ENCODE measurements at regions not wholly inside any gene's neighbourhood (a gene's known extent, or its start where the extent isn't known, plus 50 kb on each side); places are given as distances from the start of the nearest gene placed in this dataset.

GRCh38 chr5:124843596-124843899, 97.1 kb upstream of the ZNF608 start:
- H3K4me3 ChIP-seq (ENCODE audit: control insufficient read depth in 1 of 2, extremely low read depth in 1 of 2, low read length in 1 of 2), result no peak overlapping the region
- Mint-ChIP-seq H3K27me3 (no peaks in the 10 kb centered on the region), H3K27ac (no peak overlapping the region), H3K9me3 (peaks cover 3 to 12% (median 4%) of the 10 kb centered on the region in 3 donors), H3K4me3 (no peak overlapping the region), H3K4me1 (no peaks in the 10 kb centered on the region), H3K36me3 (no peaks in the 10 kb centered on the region)
- POLR2A ChIA-PET, result no interaction called here
- H3K4me1 ChIP-seq (ENCODE audit: control insufficient read depth in 1 of 2, extremely low read depth in 1 of 2, insufficient read depth in 2 of 2, low read length in 2 of 2), result no peaks in the 10 kb centered on the region
- H3K9me3 ChIP-seq, result no peaks in the 10 kb centered on the region
- H3K36me3 ChIP-seq (ENCODE audit: control insufficient read depth in 2 of 2, extremely low read depth in 1 of 2, insufficient read depth in 1 of 2, low read length in 1 of 2), result no peaks in the 10 kb centered on the region
- no peak overlapping the region for H3K27ac ChIP-seq (ENCODE audit: low read length)
- ATAC-seq (replicated peaks in 1 of 4), result no peak
- H3K27me3 ChIP-seq (replicated peaks in 1 of 2; ENCODE audit: control insufficient read depth in 2 of 2, extremely low read depth in 1 of 2, insufficient read depth in 2 of 2, low read length in 1 of 2), result no peaks in the 10 kb centered on the region
- no CpG with 5 or more reads among the region's 4 CpGs for WGBS (ENCODE audit: insufficient coverage)
- CTCF ChIA-PET, result no interaction called here
- no peak for DNase-seq

GRCh38 chr5:124844371-124844920, 98.0 kb upstream of the ZNF608 start:
- Mint-ChIP-seq H3K4me3 (no peak overlapping the region), H3K27ac (no peak overlapping the region), H3K9me3 (peaks cover 3 to 12% (median 4%) of the 10 kb centered on the region in 3 donors), H3K36me3 (no peaks in the 10 kb centered on the region), H3K27me3 (no peaks in the 10 kb centered on the region), H3K4me1 (no peaks in the 10 kb centered on the region)
- no peak for DNase-seq
- Histone ChIP-seq H3K36me3 (ENCODE audit: control insufficient read depth in 2 of 2, extremely low read depth in 1 of 2, insufficient read depth in 1 of 2, low read length in 1 of 2) (no peaks in the 10 kb centered on the region), H3K4me3 (ENCODE audit: control insufficient read depth in 1 of 2, extremely low read depth in 1 of 2, low read length in 1 of 2) (no peak overlapping the region), H3K4me1 (ENCODE audit: control insufficient read depth in 1 of 2, extremely low read depth in 1 of 2, insufficient read depth in 2 of 2, low read length in 2 of 2) (no peaks in the 10 kb centered on the region), H3K27ac (ENCODE audit: low read length) (no peak overlapping the region), H3K9me3 (no peaks in the 10 kb centered on the region), H3K27me3 (replicated peaks in 1 of 2; ENCODE audit: control insufficient read depth in 2 of 2, extremely low read depth in 1 of 2, insufficient read depth in 2 of 2, low read length in 1 of 2) (no peaks in the 10 kb centered on the region)
- ChIA-PET POLR2A (interaction anchor here in 1 of 2 donors (0.7 kb wide), 3 partner anchors 10 to 333 kb away, joined by 3 to 4 read pairs (median 3); no protein-coding TSS in a partner anchor), CTCF (interaction anchor here (0.6 to 0.7 kb wide), 2 partner anchors 20 to 445 kb away, joined by 3 to 5 read pairs; no protein-coding TSS in a partner anchor)
- no CpG with 5 or more reads among the region's 9 CpGs for WGBS (ENCODE audit: insufficient coverage)
- no peak for ATAC-seq (replicated peaks in 1 of 4)

GRCh38 chr5:124847907-124848306, 101.5 kb upstream of the ZNF608 start:
- Mint-ChIP-seq H3K36me3 (no peaks in the 10 kb centered on the region), H3K4me3 (no peak overlapping the region), H3K27ac (no peak overlapping the region), H3K27me3 (no peaks in the 10 kb centered on the region), H3K9me3 (peaks cover 4 to 10% (median 8%) of the 10 kb centered on the region in 3 donors), H3K4me1 (no peaks in the 10 kb centered on the region)
- Histone ChIP-seq H3K27ac (ENCODE audit: low read length) (no peak overlapping the region), H3K9me3 (no peaks in the 10 kb centered on the region), H3K4me3 (ENCODE audit: control insufficient read depth in 1 of 2, extremely low read depth in 1 of 2, low read length in 1 of 2) (no peak overlapping the region), H3K27me3 (replicated peaks in 1 of 2; ENCODE audit: control insufficient read depth in 2 of 2, extremely low read depth in 1 of 2, insufficient read depth in 2 of 2, low read length in 1 of 2) (no peaks in the 10 kb centered on the region), H3K4me1 (ENCODE audit: control insufficient read depth in 1 of 2, extremely low read depth in 1 of 2, insufficient read depth in 2 of 2, low read length in 2 of 2) (no peaks in the 10 kb centered on the region), H3K36me3 (ENCODE audit: control insufficient read depth in 2 of 2, extremely low read depth in 1 of 2, insufficient read depth in 1 of 2, low read length in 1 of 2) (no peaks in the 10 kb centered on the region)
- ChIA-PET POLR2A (no interaction called here), CTCF (interaction anchor here in 1 of 2 donors (0.6 kb wide), 1 partner anchor 9 kb away, joined by 3 read pairs; no protein-coding TSS in a partner anchor)
- DNase-seq (no peak), ATAC-seq (replicated peaks in 1 of 4) (no peak)
- WGBS (ENCODE audit: insufficient coverage), result no CpG with 5 or more reads among the region's 3 CpGs

GRCh38 chr5:124849774-124850173, 103.3 kb upstream of the ZNF608 start:
- no peaks in the 10 kb centered on the region for H3K4me1 Mint-ChIP-seq
- Histone ChIP-seq H3K4me3 (ENCODE audit: control insufficient read depth in 1 of 2, extremely low read depth in 1 of 2, low read length in 1 of 2) (no peak overlapping the region), H3K9me3 (no peaks in the 10 kb centered on the region), H3K36me3 (ENCODE audit: control insufficient read depth in 2 of 2, extremely low read depth in 1 of 2, insufficient read depth in 1 of 2, low read length in 1 of 2) (no peaks in the 10 kb centered on the region), H3K4me1 (ENCODE audit: control insufficient read depth in 1 of 2, extremely low read depth in 1 of 2, insufficient read depth in 2 of 2, low read length in 2 of 2) (no peaks in the 10 kb centered on the region), H3K27ac (ENCODE audit: low read length) (no peak overlapping the region), H3K27me3 (replicated peaks in 1 of 2; ENCODE audit: control insufficient read depth in 2 of 2, extremely low read depth in 1 of 2, insufficient read depth in 2 of 2, low read length in 1 of 2) (no peaks in the 10 kb centered on the region)
- ChIA-PET POLR2A (no interaction called here), CTCF (no interaction called here)
- 100% methylated on average over 1 of the region's 3 CpGs for WGBS (ENCODE audit: insufficient coverage)
- H3K9me3 Mint-ChIP-seq, result peaks cover 4 to 10% (median 6%) of the 10 kb centered on the region in 3 donors
- DNase-seq (no peak), ATAC-seq (replicated peaks in 1 of 4) (no peak)
- H3K4me3 Mint-ChIP-seq, result no peak overlapping the region
- no peaks in the 10 kb centered on the region for H3K36me3 Mint-ChIP-seq
- no peak overlapping the region for H3K27ac Mint-ChIP-seq
- no peaks in the 10 kb centered on the region for H3K27me3 Mint-ChIP-seq

GRCh38 chr5:124856726-124857125, 110.3 kb upstream of the ZNF608 start:
- Histone ChIP-seq H3K27me3 (replicated peaks in 1 of 2; ENCODE audit: control insufficient read depth in 2 of 2, extremely low read depth in 1 of 2, insufficient read depth in 2 of 2, low read length in 1 of 2) (peaks cover 0 to 2% of the 10 kb centered on the region in 2 experiments), H3K36me3 (ENCODE audit: control insufficient read depth in 2 of 2, extremely low read depth in 1 of 2, insufficient read depth in 1 of 2, low read length in 1 of 2) (no peaks in the 10 kb centered on the region), H3K9me3 (no peaks in the 10 kb centered on the region), H3K27ac (ENCODE audit: low read length) (no peak overlapping the region), H3K4me1 (ENCODE audit: control insufficient read depth in 1 of 2, extremely low read depth in 1 of 2, insufficient read depth in 2 of 2, low read length in 2 of 2) (no peaks in the 10 kb centered on the region), H3K4me3 (ENCODE audit: control insufficient read depth in 1 of 2, extremely low read depth in 1 of 2, low read length in 1 of 2) (no peak overlapping the region)
- no peaks in the 10 kb centered on the region for H3K4me1 Mint-ChIP-seq
- ChIA-PET POLR2A (no interaction called here), CTCF (no interaction called here)
- peaks cover 0 to 5% (median 0%) of the 10 kb centered on the region in 3 donors for H3K9me3 Mint-ChIP-seq
- no peak overlapping the region for H3K27ac Mint-ChIP-seq
- no peaks in the 10 kb centered on the region for H3K27me3 Mint-ChIP-seq
- ATAC-seq (replicated peaks in 1 of 4) (no peak), DNase-seq (no peak)
- H3K36me3 Mint-ChIP-seq, result no peaks in the 10 kb centered on the region
- WGBS (ENCODE audit: insufficient coverage), result 100% methylated on average over 1 of the region's 3 CpGs
- no peak overlapping the region for H3K4me3 Mint-ChIP-seq

- H3K36me3 ChIP-seq (ENCODE audit: control insufficient read depth in 2 of 2, extremely low read depth in 1 of 2, insufficient read depth in 1 of 2, low read length in 1 of 2), result no peaks in the 10 kb centered on the region
- no peak for DNase-seq
- H3K4me3 Mint-ChIP-seq, result no peak overlapping the region
- H3K27me3 ChIP-seq (replicated peaks in 1 of 2; ENCODE audit: control insufficient read depth in 2 of 2, extremely low read depth in 1 of 2, insufficient read depth in 2 of 2, low read length in 1 of 2), result peaks cover 0 to 2% of the 10 kb centered on the region in 2 experiments
- no peak overlapping the region for H3K27ac Mint-ChIP-seq
- ATAC-seq (replicated peaks in 1 of 4), result no peak
- peaks cover 0 to 6% (median 0%) of the 10 kb centered on the region in 3 donors for H3K9me3 Mint-ChIP-seq
- H3K27ac ChIP-seq (ENCODE audit: low read length), result no peak overlapping the region
- H3K27me3 Mint-ChIP-seq, result no peaks in the 10 kb centered on the region
- no peaks in the 10 kb centered on the region for H3K4me1 Mint-ChIP-seq
- H3K9me3 ChIP-seq, result no peaks in the 10 kb centered on the region
- no peaks in the 10 kb centered on the region for H3K4me1 ChIP-seq (ENCODE audit: control insufficient read depth in 1 of 2, extremely low read depth in 1 of 2, insufficient read depth in 2 of 2, low read length in 2 of 2)
- H3K36me3 Mint-ChIP-seq, result no peaks in the 10 kb centered on the region
- POLR2A ChIA-PET, result no interaction called here
- H3K4me3 ChIP-seq (ENCODE audit: control insufficient read depth in 1 of 2, extremely low read depth in 1 of 2, low read length in 1 of 2), result no peak overlapping the region
- CTCF ChIA-PET, result interaction anchor here in 1 of 2 donors (0.7 kb wide), 1 partner anchor 1249 kb away, joined by 3 read pairs; no protein-coding TSS in a partner anchor
- WGBS (ENCODE audit: insufficient coverage), result no CpG with 5 or more reads among the region's 2 CpGs
Measured at GRCh38 chr5:124858612-124859011, 112.2 kb upstream of the ZNF608 start.

GRCh38 chr5:124859027-124859426, 112.6 kb upstream of the ZNF608 start:
- DNase-seq (peak in 2 of 35 experiments; percentile 0 to 6), ATAC-seq (replicated peaks in 1 of 4) (no peak)
- no peak overlapping the region for H3K4me3 Mint-ChIP-seq
- ChIA-PET CTCF (interaction anchor here in 1 of 2 donors (0.7 kb wide), 1 partner anchor 1249 kb away, joined by 3 read pairs; no protein-coding TSS in a partner anchor), POLR2A (no interaction called here)
- Histone ChIP-seq H3K9me3 (no peaks in the 10 kb centered on the region), H3K36me3 (ENCODE audit: control insufficient read depth in 2 of 2, extremely low read depth in 1 of 2, insufficient read depth in 1 of 2, low read length in 1 of 2) (no peaks in the 10 kb centered on the region), H3K27me3 (replicated peaks in 1 of 2; ENCODE audit: control insufficient read depth in 2 of 2, extremely low read depth in 1 of 2, insufficient read depth in 2 of 2, low read length in 1 of 2) (peaks cover 0 to 2% of the 10 kb centered on the region in 2 experiments), H3K4me1 (ENCODE audit: control insufficient read depth in 1 of 2, extremely low read depth in 1 of 2, insufficient read depth in 2 of 2, low read length in 2 of 2) (no peaks in the 10 kb centered on the region), H3K4me3 (ENCODE audit: control insufficient read depth in 1 of 2, extremely low read depth in 1 of 2, low read length in 1 of 2) (no peak overlapping the region), H3K27ac (ENCODE audit: low read length) (no peak overlapping the region)
- no peaks in the 10 kb centered on the region for H3K4me1 Mint-ChIP-seq
- H3K9me3 Mint-ChIP-seq, result peaks cover 0 to 6% (median 0%) of the 10 kb centered on the region in 3 donors
- no peak overlapping the region for H3K27ac Mint-ChIP-seq
- 74% methylated on average over 4 of the region's 4 CpGs for WGBS (ENCODE audit: insufficient coverage)
- no peaks in the 10 kb centered on the region for H3K36me3 Mint-ChIP-seq
- H3K27me3 Mint-ChIP-seq, result no peaks in the 10 kb centered on the region

Measured in T-cell (primary cell).